Epithelial cell of prostate (primary cell): ENCODE measurements at regions not wholly inside any gene's neighbourhood (a gene's known extent, or its start where the extent isn't known, plus 50 kb on each side); places are given as distances from the start of the nearest gene placed in this dataset.

Experiments
- DNase-seq: peaks from one replicate; pipeline ENCODE4 v3.0.0-alpha.2; 2011; ENCODE audit warnings: low read depth, low spot score
- H3K27ac ChIP-seq: fragments of 450-650 bp; 2 replicates; pipeline ENCODE4 v1.5.1; 2017; ENCODE audit warnings: mild to moderate bottlenecking

- no peak overlapping the region for H3K27ac ChIP-seq
- DNase-seq: no peak
Measured at GRCh38 chr7:46508583-46508982, 587.5 kb upstream of the IGFBP3 start.

DNA sequence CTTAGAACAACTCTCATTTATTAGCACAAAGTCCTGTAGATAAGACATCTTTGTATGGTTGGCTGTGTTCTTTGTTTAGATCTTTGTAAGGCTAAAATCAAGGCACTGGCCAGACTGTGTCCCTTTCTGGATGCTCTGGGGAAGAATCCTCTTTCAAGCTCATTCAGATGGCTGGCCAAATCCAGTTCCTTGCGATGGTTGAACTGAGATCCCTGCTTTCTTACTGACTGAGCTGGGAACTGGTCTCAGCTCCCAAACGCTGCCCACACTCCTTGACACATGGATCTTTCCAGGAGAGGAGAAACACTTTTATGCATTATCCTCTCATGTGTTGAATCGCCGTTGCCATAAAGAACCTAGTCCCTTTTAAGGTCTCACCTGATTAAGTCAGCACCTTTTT, 586.5 kb upstream of the IGFBP3 start:
- H3K27ac ChIP-seq: no peak overlapping the region
- DNase-seq: no peak

DNA sequence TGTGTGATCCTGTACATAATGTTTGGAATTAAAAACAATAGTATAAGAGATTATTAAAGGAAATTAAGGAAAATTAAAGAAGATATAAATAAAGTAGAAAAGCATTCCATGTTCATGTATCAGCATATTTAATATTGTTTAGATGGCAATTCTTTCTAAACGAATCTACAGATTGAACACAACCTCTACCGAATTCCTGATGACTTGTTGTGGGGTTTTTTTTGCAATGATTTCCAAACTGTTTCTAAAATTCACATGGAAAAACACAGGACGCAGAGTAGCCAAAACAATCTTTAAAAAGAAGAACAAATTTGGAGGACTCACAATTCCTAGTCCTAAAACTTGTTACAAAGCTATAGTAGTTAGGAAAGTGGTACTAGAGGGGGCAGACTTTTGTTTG, 573.4 kb upstream of the IGFBP3 start:
- no peak for DNase-seq
- H3K27ac ChIP-seq: no peak overlapping the region

DNA sequence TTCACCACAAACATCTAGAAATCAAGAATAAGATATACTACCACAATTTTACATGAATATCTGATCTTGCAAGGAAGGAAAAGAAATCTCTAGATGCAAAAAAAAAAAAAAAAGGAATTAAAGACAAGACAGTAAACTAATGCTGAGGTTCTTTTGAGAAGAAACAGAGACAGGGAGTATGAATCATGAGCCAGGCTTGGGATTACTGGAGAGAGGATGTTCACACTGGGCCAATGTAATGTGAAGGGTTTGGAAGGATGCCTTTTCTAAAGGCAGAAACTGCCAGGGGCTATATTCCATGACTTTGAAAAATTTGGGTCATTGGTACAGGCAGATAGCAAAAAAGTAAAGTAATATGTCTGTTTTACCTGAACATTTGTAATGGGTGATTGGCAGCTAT, 573.0 kb upstream of the IGFBP3 start:
- DNase-seq: no peak

DNA sequence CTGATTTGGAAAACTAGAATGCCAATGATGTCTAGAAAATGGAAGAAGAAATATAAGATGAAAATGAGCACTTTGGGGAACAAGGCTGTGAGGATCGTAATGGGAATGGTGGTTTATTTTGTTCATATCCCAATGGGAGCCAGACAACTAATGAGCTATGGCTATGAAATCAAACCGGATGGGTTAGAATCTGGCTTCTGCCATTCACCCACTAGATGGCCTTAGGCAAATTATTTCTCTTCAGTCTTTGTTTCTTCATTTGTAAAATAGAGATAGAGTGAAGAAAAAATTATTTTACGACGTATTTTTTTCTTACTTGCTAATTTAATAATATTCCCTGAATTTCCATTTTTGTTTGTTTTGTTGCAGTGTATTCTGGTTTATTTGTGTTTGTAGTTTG, 572.1 kb upstream of the IGFBP3 start:
- no peak overlapping the region for H3K27ac ChIP-seq

More for the DNA sequence above, 573.0 kb upstream of the IGFBP3 start:
- no peak overlapping the region for H3K27ac ChIP-seq

DNA sequence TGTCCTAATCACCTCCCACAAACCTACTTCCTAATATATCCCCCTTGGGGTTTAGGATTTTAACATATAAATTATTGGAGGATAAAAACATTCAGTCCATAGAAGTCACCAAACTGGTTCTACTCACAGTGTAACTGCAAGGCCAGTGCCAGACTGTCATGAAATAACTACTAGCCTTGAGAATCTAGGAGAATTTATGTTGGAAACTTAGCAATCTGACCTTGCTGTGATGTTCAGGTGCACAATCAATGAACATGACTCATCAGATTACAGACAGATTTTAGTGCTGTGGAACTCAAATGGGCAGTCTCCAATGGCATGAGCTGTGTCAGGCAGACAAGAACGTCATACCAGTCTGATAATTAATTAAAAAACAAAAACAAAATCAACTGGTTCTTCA, 571.4 kb upstream of the IGFBP3 start:
- DNase-seq: no peak
- H3K27ac ChIP-seq: no peak overlapping the region

More for the DNA sequence above, 572.1 kb upstream of the IGFBP3 start:
- no peak for DNase-seq

DNA sequence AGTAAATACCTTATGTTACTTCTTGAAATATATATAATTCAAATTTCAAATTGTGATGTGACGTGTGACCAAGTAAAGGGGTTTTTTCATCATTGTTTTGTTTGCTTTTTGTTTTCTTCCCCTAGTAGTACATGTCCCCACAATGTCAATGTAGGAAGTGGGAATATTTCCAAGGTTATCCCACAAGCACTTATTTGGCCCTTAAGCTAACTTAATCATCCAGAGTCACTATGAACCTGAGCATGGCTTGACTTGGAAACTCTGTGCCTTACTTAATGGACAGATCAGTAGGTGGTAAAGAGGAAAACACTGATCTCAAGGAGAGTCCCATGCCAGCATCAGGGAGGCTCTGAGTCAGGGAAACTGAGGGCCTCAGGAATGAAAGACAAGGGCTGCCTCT, 569.3 kb upstream of the IGFBP3 start:
- H3K27ac ChIP-seq: no peak overlapping the region
- no peak for DNase-seq

DNA sequence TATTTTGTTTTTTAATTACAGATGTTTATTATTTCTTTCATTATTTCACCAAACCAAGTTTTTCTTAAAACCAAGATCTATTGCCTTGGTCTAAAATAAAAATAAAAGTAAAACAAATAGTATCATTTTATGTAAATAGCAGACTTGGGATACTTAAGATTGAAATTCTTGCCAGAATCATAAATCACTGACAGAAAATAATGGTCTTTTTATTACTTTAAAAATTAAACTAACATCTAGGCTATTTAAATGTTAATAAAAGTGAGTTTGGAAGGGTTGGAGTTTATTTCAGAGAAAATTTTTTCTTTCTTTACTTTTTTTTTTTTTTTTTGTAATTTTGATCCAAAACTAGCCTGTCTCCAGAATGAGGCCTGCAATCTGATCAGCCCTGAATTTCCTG, 568.0 kb upstream of the IGFBP3 start:
- no peak for DNase-seq

DNA sequence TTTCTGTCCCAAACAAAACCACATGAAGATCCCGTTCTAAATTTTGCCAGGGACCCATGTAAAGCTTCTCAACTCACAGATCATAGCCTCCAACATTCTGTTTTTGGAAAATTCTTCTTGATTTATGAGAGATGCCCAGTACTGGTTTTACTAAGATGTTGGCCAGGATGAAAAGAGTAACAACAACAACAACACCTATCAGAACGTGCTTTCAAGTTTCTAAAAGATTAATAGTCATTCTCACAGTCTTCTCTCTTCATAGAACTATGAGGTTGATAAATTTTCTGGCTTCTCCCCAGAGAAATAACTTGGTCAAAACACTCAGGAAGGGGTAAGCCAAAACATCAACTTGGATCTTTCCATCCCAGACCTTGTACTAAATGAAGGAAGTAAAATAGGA, 567.5 kb upstream of the IGFBP3 start:
- H3K27ac ChIP-seq: no peak overlapping the region
- no peak for DNase-seq

More for the DNA sequence above, 568.0 kb upstream of the IGFBP3 start:
- H3K27ac ChIP-seq: no peak overlapping the region

DNA sequence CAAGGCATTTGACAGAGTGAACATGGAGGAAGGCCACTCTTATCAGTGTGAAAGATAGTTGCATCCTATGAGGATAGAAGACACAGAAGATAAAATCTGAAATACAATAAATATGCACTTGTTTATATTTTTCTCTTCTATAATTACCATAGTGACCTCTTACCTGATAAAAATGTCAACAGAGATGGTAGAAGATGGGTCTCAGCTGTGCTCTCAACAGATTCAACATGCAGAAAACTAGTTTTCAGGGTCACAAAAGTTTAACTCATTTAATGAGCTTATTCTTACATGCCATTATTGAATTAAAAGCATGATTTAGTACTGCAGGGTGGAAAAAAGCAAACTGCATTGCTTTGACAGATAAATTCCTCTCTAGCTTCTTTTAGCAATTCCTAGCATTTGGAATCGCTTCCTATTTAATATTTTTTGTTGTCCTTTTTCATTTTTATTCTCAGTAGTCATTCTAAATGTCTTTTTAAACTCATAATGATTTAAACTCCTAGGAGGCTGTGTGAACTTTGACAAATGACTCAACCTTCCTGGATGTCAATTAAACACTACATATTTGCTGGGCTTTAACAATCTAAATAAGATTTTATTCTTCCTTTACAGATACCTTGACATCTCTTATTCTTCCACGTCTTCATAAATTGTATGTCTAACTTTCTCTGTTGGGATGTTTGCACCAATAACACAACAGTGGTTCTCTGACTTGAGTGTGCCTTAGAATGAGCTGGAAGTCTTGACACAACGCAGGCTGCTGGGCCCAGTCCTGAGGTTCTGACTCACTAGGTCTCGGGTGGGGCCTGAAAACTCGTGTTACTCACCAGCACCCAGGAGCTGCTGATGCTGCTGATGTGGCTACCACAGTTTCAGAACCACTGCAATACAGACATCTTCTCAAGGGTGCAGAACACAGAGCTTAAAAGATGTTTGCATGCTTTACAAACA, 565.5 kb upstream of the IGFBP3 start:
- peak; percentile 85 for DNase-seq
- H3K27ac ChIP-seq: peak overlapping the region; percentile 59

GRCh38 chr7:46485481-46486065, 564.5 kb upstream of the IGFBP3 start:
- peak; percentile 31 for DNase-seq
- peak overlapping the region; percentile 59 for H3K27ac ChIP-seq

GRCh38 chr7:46484906-46485305, 563.8 kb upstream of the IGFBP3 start:
- no peak for DNase-seq
- peak overlapping the region; percentile 59 for H3K27ac ChIP-seq

DNA sequence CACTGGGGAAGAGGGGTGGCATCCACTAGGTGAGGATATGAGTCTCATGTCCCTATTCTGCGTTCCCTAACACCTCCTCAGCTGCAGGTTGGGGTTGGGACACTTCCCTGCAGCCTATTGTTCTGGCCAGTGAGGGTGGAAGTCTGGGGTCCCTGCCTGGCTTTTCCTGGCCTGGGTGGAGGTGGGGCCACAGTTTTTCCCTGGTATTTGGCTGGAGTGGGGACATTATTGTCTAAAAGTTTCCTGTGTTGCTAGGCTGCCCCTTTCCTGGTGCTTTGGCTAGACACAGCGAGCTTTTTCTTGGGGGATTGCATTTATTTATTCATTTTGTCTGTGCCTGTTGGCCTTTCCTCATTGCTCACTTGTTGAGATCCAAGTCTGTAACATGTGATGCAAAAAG, 559.5 kb upstream of the IGFBP3 start:
- no peak for DNase-seq
- no peak overlapping the region for H3K27ac ChIP-seq

DNA sequence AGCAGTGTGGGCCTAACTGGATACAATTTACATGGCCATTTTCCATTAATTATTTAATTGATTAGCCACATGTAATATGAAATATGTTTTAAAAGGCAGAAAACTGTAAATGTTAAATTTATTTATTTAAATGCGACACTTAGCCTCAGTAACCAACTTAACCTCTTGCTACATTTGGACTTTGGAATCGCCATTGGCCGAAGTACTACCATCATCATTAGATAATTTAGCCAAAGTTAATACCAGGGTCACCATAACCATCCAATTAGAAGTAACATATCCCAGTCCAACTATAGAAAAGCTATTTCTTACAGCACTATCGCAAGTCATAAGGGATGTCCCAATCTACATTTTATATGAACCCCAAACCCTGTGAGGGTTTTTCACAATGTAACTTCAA, 558.6 kb upstream of the IGFBP3 start:
- DNase-seq: no peak
- no peak overlapping the region for H3K27ac ChIP-seq

DNA sequence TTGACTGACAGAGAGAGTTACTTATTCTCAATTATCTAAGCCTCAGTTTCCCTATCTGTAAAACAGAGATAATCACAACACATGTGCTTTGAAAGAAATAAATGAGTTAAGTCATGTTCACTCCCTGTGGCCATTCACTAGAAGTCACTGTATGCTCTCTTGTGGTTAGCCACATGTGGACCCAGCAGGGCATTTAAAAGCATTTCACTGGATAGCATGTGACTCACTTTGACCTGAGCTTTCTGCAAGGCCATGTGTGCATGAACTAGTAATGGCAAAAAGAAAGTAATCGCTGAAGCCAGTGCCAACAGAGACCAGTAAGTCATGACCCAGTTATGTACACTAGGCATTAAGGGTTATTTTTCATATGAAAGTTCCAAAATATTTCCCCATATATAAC, 557.0 kb upstream of the IGFBP3 start:
- no peak overlapping the region for H3K27ac ChIP-seq
- DNase-seq: no peak

- no peak overlapping the region for H3K27ac ChIP-seq
- DNase-seq: no peak
Measured at GRCh38 chr7:46468753-46469356, 547.8 kb upstream of the IGFBP3 start.

DNA sequence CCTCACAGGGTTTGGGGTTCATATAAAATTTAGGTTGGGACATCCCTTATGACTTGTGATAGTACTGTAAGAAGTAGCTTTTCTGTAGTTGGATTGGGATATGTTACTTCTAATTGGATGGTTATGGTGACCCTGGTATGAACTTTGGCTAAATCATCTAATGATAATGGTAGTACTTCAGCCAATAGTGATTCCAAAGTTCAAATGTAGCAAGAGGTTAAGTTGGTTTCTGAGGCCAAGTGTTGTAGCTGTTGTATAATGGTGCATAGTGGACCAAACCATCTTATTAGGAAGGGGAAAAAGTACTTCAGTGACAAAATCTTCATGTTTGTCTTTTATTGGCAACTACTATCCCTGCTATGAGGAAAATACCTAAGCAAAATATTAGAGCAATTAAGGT, 542.1 kb upstream of the IGFBP3 start:
- no peak overlapping the region for H3K27ac ChIP-seq
- no peak for DNase-seq

DNA sequence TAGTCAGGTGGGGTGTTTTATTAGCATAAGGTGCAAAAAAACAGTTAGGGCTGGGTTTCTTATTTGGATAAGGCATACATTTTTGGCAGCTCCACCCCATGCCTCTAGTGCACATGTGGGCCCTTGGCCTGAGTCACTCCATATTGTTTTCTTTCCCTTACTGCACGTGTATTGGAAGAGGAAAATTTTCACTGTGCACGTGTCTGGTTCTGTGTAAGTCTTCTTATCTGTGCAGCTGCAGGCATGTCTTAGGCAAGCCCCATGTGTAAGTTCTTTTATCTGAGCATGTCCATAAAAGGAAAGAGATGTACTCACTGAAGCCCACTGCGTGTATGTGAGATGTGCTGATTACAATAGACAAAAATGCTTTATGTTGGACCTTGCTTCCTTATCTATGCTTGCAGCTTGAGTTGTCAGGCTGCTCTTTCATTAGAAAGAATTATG, 540.3 kb upstream of the IGFBP3 start:
- no peak overlapping the region for H3K27ac ChIP-seq
- DNase-seq: no peak

GRCh38 chr7:46459942-46460341, 538.9 kb upstream of the IGFBP3 start:
- no peak overlapping the region for H3K27ac ChIP-seq
- no peak for DNase-seq

GRCh38 chr7:46454816-46455215, 533.7 kb upstream of the IGFBP3 start:
- no peak for DNase-seq
- H3K27ac ChIP-seq: no peak overlapping the region

GRCh38 chr7:46452561-46453135, 531.6 kb upstream of the IGFBP3 start:
- DNase-seq: no peak
- H3K27ac ChIP-seq: no peak overlapping the region
